GM21526 (cell line): ENCODE measurements at regions not wholly inside any gene's neighbourhood (a gene's known extent, or its start where the extent isn't known, plus 50 kb on each side); places are given as distances from the start of the nearest gene placed in this dataset.
"Not testable (repeated sequence)": the region's sequence is repeated elsewhere in the genome, so short reads cannot be mapped to it uniquely, and the experiment has no call there.

Source experiments
- ATAC-seq: cut with Tn5 transposase; IDR thresholded peaks from one replicate; pipeline ENCODE4 v1.9.1; 2021; ENCODE audit warnings: moderate library complexity; ENCODE audit not compliant: unreplicated experiment, low FRiP score

- ATAC-seq, result no peak
Measured at GRCh38 chr10:65571011-65571570, 1354.7 kb upstream of the LRRTM3 start.

DNA sequence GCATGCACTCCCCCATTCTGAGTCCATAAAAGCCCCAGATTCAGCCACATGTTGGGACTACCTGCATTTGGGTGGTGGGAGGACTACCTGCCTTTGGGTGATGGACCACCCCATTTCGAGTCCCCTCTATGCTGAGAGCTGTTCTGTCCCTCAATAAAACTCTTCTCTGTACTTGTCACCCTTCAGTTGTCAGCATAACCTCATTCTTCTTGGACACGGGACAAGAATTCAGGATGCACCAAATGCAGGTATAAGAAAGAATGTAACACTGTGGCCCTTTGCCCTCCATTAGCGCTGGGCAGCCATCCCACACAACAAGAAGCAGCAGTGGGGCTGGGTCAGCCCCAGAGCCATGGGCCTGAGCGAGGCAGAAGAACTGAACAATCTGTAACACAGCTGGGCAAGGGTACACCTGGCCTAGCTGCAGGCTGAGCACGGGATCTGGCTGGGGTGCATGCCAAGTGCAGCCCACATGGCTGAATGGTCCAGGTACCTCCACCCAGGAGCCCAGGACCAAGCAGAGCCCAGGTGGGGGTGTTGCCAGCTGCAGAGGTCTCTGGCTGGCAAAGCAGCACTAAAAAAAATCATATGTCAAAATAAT lies 1344.3 kb upstream of the LRRTM3 start:
- no peak for ATAC-seq

DNA sequence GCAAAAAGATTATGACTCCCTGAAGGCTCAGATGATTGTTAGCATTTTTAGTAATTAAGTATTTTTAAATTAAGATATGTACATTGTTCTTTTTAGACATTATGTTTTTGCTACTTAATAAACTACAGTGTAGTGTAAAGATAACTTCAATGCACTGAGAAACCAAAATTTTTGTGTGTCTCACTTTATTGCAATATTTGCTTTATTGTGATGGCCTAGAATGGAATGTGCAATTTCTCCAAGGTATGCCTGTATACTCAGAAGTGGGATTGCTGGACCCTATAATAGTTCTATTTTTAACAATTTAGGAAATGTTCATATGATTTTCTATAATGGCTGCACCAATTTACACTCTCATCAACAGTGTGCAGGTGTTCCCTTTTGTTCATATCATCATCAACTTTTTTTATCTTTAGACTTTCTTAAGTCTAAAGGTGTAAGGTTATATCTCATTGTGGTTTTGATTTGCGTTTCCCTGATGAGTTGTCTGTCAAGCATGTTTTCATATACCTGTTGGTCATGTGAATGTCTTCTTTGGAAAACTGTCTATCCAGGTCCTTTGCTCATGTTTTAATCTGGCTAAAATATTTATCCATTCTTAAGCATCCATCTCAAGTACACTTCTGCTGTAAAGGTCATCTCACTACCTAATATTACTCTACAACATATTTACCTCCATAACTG lies 1323.5 kb upstream of the LRRTM3 start:
- no peak for ATAC-seq

DNA sequence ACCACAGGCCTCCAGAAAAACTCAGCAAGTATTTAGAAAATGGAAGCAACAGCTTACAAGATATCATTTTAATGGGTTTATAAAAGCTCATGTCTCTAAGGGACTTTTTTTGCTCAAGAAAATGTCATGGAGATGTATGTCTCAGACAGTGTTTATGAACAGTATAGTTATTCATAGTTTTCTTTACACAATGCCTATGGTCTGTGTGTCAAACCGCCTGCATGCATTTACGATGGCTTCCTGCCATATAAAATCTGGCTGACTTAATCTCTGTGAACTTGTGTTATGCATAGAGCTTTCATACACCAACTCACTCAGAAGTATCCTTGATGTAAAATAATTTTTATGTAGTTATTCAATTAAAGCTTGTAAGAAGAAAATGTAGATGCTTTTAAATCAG lies 1314.2 kb upstream of the LRRTM3 start:
- ATAC-seq, result no peak

DNA sequence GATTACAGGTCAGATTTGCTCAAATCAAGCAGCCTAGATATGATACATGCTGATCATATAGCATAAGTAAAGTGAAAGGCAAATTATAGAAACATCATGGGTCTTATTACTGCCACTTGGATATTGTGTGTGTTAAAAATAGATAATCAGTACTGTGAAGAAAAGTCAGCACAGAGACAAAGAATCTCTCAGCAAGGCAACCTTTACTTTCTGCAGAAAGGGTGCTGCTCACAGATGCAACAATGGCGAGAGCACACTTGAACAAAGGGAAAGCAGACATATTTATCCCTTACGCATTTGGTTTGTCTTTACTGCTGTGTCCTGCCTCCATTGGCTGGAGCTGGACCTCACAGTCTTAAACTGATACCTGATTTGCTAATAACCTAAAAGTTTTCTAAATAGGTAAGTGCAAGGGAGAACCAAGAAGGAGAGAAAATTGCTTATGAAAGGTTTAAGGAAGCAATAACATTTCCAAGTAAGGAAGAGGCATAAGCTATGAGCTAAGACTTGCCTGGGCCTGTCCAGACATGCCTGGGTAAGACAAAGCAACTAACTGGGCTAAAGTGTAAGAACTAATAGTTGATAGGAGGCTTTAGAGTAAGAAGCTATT lies 1310.8 kb upstream of the LRRTM3 start:
- ATAC-seq, result no peak

- ATAC-seq, result no peak
Measured at GRCh38 chr10:65618126-65618525, 1307.7 kb upstream of the LRRTM3 start.

DNA sequence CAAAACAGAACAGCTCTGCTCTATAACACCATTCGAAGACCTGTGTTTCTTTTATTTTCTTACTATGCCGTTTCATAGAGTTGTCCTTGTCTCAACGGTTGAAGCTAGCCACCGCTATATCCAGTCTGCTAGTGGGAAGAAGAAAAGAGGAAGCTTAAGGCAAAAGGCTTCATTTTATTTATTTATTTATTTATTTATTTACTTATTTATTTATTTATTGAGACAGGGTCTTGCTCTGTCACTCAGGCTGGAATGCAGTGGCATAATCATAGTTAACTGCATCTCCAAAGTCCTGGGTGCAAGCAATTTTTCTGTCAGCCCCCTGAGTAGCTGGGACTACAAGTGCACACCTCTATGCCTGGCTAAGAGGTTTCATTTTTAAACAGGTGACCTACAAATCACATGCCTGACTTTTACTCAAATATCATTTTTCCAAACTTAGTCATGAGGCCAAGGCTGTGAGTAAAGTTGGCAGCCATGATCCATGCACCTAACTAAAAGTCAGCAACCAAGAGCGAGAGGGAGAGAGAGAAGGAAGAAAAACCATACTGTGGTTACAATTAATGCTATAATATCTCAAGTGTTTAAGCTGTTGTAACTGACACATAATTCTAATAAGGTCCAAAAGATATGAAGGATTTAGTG lies 1305.3 kb upstream of the LRRTM3 start:
- no peak for ATAC-seq

- ATAC-seq, result no peak
Measured at GRCh38 chr10:65622608-65623007, 1303.2 kb upstream of the LRRTM3 start.

DNA sequence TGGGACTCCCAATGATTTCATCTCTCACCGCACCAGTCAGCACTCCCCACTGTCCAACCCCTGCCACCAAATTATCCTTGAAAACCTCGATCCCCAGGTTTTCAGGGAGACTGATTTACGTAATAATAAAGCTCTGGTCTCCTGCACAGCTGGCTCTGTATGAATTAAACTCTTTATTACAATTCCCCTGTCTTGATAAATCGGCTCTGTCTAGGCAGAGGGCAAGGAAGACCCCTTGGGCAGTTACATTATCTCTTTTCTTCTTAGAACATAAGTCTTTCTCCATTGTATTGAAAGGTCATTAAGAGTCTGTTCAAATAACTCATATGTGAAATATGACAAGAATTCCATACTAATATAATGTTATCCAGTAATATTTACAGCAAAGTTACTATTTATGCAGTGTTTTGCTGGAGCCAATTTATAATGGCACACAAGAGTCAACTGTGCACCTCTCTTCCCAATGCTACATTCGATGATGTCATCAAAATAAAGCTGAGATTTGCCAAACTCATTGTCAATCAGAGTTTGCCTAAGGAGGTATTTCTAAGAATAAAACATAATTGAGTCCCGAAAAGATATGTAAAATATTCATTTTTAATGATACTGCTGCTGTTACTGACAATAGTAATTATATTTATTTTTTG lies 1297.2 kb upstream of the LRRTM3 start:
- no peak for ATAC-seq

DNA sequence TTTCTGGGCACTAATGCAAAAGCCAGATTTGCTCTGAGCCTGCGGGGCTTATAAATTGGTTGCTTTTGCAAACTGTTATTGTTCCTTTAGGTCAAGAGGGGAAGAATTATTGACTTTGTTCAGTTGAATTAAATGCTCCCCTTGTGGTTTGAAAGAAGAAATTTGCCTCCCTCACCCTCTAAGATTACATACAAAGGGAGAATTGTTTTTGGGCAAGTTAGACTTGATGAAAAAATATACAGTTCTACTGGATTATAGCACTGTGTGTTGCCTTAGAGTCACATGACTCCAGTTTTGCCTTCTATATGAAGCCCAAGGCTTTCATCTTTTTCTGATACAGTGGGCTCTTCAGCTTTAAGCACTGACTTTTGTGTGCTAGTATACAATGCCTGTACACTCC lies 1265.8 kb upstream of the LRRTM3 start:
- ATAC-seq, result no peak

- ATAC-seq, result no peak
Measured at GRCh38 chr10:65670087-65670486, 1255.7 kb upstream of the LRRTM3 start.

DNA sequence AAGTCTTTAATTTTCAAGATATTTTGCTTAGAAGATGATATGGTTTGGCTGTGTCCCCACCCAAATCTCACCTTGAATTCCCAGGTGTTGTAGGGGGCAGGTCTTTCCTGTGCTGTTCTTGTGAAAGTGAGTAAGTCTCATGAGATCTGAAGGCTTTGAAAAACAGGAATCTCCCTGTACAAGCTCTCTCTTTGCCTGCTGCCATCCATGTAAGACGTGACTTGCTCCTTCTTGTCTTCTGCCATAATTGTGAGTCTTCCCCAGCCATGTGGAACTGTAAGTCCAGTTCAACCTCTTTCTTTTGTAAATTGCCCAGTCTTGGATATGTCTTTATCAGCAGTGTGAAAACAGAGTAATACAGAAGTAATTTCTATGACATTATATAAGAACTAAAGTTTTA lies 1255.2 kb upstream of the LRRTM3 start:
- not testable (repeated sequence) for ATAC-seq

DNA sequence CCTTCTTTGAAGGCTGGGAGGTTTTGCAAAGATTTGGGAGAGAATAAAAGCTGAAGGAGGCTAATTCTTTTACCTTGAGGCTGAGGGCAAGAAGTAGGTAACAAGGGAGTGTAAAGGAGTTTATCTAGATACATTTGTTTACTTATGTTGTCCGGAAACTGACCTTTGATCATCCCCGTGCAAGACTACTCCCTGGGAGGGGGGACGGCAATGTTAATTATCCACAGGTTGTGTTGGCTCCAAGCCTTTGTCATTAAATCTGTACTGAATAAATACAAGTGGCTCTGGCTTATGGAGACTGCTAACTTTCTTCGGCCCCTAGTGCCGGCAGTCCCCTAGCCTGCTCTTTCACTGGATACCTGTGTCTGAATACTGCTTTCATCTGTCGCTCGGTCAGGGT lies 1250.6 kb upstream of the LRRTM3 start:
- ATAC-seq, result no peak

- ATAC-seq, result no peak
Measured at GRCh38 chr10:65684896-65685295, 1240.9 kb upstream of the LRRTM3 start.

DNA sequence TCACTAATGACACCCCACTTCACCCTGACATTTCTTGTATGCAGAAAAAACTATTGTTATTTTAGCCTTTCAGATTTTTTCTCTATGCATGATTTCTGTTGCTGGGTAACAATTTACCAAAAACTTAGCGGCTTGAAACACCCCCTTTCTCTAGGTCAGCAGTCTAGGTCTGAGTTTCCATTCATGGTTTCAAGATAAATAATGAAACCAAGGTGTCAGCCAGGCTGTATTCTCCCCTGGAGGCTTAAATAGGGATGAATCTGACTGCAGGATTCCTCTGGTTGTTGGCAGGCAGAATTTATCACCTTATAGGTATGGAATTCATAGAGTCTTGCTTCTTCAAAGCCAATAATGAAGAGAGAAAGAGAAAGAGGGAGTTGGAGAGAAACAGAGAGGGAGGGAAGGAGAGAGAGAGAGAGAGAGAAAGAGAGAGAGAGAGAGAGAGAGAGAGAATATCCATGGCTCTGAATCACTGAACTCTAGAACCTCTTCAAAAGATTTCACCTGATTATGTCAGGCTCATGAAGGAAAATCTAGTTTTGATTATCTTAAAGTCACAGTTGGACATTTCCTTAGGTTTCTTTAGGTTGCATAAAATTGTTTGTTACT lies 1224.6 kb upstream of the LRRTM3 start:
- no peak for ATAC-seq

DNA sequence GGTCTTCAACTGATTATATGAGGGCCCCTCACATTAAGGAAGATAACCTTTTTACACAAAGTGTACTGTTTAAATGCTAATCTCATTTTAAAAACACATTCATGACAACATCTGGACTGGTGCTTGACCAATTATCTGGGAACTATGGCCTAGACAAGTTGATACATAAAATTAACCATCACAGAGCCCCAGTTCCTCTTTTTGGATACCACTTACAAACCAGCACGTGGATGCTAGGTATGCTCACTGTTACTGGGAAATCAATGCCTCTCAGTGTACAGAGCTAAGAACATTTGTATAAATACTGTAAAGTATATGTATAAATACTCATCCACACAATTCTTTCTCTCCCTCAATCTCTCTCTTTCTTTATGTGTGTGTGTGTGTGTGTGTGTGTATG lies 1217.8 kb upstream of the LRRTM3 start:
- no peak for ATAC-seq

DNA sequence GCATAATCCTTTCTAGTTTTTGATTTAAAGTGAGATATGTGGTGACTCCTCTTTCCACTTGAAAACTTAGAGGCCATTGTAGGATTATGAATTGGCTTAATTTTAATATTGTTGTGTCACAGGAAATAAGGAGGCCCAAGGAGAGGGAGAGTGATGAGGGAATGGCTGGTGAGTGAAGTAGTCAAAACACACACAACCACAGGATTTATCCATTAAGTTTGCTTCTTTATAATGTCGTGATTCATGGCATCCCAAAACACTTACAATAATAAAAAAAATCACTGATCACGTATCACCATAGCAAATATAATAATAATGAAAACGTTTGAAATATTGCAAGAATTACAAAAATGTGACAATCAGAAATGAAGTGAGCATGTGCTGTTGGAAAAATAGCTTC lies 1215.5 kb upstream of the LRRTM3 start:
- no peak for ATAC-seq

GRCh38 chr10:65719790-65720189 lies 1206.0 kb upstream of the LRRTM3 start:
- ATAC-seq, result no peak

DNA sequence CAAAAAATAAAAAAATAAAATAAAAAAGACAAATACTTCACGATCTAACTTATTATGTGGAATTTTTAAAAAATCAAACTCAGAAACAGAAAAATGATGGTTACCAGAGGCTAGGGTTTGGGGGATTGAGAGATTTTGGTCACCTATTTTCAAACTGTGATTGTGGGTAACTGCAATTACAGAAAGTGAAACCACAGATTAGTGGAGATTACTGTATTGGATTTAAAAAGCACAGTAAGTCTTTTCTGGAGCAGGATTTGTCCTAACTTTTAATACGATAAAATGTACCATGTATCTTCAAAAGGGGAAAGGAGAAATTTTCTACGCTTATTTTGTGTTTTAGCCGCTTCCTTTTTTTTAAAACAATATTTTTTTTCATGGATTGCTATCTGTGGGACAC lies 1204.9 kb upstream of the LRRTM3 start:
- no peak for ATAC-seq

DNA sequence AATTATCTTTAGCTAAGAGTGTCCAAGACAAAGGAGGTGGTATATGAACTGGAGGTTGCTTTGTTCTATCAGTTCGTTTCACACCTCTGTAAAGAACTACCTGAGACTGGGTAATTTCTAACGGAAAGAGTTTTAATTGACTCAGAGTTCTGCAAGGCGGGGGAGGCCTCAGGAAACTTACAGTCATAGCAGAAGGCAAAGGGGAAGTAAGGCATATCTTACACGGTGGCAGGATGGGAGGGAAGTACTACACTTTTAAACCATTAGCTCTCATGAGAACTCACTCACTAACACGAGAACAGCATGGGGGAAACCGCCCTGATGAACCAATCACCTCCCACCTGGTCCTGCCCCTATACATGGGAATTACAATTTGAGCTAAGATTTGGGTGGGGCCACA lies 1202.3 kb upstream of the LRRTM3 start:
- ATAC-seq, result no peak
